ENCODE measurements at regions not wholly inside any gene's neighbourhood (a gene's known extent, or its start where the extent isn't known, plus 50 kb on each side); places are given as distances from the start of the nearest gene placed in this dataset.
"Not testable (repeated sequence)": the region's sequence is repeated elsewhere in the genome, so short reads cannot be mapped to it uniquely, and the experiment has no call there.

DNA sequence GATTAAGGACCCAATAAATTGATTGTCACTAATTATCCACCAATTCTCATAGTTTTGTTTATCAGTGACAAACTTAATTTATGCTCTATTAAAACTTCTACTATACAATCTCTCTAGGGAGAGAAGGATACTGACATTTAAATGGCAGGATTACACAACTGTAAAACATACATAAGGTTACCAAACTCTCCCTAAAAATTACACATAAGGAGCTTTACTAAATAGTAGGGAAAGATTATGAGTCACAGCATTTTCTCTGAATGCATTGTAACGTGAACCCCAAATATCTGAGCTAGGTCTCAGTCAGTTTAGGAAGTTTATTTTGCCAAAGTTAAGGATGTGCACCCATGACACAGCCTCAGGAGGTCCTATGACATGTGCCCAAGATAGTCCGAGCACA is 2140.6 kb downstream of the NCAM2 start:
- DNase-seq (ENCODE audit: low read depth in 3 of 3, low spot score in 2 of 3): no peak

DNA sequence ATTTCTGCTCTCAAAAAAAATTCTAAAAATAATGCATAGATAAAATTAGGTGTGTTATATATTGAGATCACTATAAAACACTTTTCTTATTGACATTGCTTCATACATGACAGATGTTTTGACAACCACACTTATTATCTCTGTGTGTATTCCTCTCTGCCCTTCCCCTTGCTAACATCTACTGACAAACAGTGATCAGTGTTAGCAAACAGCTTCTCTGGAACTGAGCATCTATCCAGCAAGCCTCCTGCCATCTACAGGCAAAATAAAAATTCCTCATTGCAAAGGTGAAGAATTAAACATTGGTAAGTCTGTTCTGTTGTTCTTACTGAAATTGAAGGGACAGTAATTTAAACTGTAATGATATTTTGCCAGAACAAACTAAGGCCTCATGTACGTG is 2153.9 kb downstream of the NCAM2 start:
- DNase-seq (ENCODE audit: low read depth in 3 of 3, low spot score in 2 of 3): no peak

DNA sequence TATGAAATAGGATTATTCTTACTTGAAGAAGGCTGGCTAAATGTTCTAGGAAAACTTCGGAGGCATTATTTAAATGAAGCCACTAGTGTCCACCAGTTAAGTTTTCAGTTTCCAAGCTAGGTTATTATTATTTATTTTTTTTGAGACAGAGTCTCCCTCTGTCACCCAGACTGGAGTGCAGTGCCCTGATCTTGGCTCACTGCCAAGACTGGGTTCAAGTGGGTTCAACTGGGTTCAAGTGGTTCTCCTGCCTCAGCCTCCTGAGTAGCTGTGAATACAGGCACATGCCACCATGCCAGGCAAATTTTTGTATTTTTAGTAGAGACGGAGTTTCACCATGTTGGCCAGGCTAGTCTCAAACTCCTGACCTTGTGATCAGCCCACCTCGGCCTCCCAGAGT is 2155.6 kb downstream of the NCAM2 start:
- not testable (repeated sequence) for DNase-seq (ENCODE audit: low read depth in 3 of 3, low spot score in 2 of 3)

DNA sequence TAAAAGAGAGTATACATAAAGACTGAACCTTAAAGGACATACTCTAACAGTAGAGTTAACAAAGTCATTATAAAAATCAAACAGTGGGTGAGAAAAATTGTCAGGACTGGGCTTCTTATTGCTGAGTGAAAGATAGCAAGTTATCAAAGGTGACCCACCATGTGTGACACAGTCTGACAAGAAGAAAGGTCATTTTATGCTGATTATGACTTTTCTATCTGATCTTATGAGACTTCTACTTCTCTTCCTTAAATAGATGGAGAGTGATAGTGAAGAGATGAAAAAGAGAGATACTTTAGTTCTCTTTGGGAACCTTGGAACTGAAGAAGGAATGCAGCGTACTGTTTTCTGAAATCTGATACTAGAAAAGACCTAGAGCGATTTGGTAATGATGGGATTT is 2157.1 kb downstream of the NCAM2 start:
- no peak for DNase-seq (ENCODE audit: low read depth in 3 of 3, low spot score in 2 of 3)

DNA sequence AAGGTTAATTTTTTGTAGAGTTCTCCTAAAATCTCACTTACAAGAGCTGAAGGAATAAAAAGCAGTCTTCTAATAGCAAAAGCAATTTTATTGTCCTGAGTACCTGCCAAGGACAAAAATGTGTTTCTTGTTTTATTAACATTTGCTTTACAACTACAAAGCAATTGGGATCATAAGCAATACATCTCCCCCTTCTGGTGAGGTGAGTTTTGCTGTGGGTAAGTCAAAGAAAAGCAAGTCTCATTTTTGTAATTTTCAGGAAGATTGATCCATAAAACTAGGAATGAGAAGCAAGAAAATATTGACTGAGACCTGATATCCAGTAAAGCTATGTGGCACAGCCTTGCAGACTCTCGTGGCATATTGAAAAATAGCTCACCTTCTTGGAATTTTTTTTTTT is 2162.7 kb downstream of the NCAM2 start:
- DNase-seq (ENCODE audit: low read depth in 3 of 3, low spot score in 2 of 3): no peak

DNA sequence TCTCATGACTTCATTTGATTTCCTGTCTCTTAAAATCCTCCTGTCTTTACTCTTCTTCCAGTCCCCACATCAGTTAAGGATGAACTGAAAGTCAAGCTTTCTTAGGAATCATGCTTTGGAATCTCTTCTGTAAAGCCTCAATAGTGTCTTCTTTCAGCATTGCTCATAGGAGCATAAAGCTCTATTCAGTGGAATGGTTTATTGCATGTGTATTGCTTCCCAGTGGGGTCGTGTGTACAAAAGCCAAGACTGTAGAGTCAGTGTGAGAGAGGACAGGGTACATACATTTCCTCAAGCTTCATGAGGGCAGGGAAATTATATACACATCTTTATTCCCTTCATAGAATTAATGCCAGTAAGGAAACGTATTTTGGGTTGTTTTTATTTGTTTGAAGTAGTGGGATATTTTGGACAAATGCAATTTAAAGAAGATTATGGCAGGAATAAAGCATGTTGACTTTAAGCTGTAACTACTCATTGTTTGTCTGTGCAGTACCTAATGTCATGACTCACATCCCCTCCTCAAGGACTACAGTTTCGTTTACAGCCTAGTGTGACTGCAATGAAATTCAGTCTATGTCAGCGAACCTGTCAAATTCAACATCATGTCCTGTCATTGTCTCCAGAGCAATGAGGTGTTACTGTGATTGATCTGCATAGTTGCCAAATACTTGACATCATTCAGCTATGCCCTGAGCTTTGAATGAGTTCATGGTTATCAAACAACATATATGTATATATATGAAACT is 2164.2 kb downstream of the NCAM2 start:
- DNase-seq (ENCODE audit: low read depth in 3 of 3, low spot score in 2 of 3): no peak
